ENCODE measurements at regions not wholly inside any gene's neighbourhood (a gene's known extent, or its start where the extent isn't known, plus 50 kb on each side); places are given as distances from the start of the nearest gene placed in this dataset.

- no peak for DNase-seq
- in situ Hi-C loops (cut with HindIII; ENCODE audit: low pct_ligation_motif_present, low pct_unique_long_range_greater_than_20kb, low sequenced_read_pairs): no loop called here
These were observed 64.6 kb upstream of the SESN3 start for GRCh38 chr11:95295382-95296149.

- in situ Hi-C loops (cut with HindIII; ENCODE audit: low pct_ligation_motif_present, low pct_unique_long_range_greater_than_20kb, low sequenced_read_pairs): no loop called here
- no peak for DNase-seq
These were observed 63.7 kb upstream of the SESN3 start for GRCh38 chr11:95294701-95295100.

- in situ Hi-C loops (cut with HindIII; ENCODE audit: low pct_ligation_motif_present, low pct_unique_long_range_greater_than_20kb, low sequenced_read_pairs): no loop called here
- no peak for DNase-seq
These were observed 62.1 kb upstream of the SESN3 start for GRCh38 chr11:95293116-95293515.

DNA sequence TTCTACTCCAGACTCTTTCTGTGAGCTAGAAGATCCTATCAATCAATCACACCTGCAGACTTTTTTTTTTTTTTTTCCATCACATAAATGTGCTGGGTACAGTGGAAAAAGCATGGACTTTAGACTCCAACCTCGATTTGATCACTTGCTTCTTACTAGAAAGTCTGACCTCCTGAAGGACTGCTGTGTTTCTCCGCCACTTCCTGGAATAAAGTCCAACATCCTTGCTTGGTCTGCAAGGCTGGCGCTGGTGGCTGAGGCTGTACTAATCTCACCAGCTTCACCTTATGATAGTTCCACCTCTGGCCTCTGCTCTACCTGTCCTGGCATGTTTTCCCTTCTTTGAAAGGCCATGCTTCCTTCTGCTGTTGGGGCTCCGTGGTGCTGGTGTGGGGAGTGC lies 60.9 kb upstream of the SESN3 start:
- no peak for DNase-seq
- in situ Hi-C loops (cut with HindIII; ENCODE audit: low pct_ligation_motif_present, low pct_unique_long_range_greater_than_20kb, low sequenced_read_pairs): no loop called here

DNA sequence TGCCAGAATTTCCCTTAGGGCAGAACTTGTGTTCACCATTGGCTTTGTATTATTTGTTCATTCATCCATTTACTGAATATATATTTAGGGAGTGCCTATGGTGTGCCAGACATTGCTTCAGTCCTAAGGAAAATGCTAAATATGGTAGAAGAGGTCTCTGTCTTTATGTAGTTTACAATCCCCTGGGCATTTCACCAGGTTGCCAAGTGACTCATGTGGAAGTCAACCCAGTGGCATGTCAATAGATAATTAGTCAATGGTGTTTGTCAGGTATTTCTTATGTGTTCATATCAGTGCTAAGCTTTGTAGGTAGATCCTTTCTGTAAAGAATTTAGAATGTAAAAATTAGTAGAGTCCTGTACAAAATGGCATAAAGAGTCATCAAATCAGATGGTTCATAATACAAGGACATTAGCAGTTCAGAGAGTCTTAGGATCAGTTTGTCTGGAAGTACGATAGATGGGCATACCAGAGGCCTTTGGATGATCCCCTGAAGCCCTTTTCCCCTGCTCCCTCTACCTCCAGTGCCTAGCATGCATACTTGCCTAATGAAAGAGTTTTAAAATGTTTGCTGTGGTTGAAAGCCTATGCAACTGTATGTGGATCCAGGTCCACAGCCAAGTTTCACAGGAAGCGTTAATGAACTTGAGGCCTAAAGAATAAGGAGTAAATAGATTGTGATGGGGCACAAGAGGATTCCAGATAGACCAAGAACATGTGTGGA lies 58.5 kb upstream of the SESN3 start:
- no peak for DNase-seq
- in situ Hi-C loops (cut with HindIII; ENCODE audit: low pct_ligation_motif_present, low pct_unique_long_range_greater_than_20kb, low sequenced_read_pairs): no loop called here

DNA sequence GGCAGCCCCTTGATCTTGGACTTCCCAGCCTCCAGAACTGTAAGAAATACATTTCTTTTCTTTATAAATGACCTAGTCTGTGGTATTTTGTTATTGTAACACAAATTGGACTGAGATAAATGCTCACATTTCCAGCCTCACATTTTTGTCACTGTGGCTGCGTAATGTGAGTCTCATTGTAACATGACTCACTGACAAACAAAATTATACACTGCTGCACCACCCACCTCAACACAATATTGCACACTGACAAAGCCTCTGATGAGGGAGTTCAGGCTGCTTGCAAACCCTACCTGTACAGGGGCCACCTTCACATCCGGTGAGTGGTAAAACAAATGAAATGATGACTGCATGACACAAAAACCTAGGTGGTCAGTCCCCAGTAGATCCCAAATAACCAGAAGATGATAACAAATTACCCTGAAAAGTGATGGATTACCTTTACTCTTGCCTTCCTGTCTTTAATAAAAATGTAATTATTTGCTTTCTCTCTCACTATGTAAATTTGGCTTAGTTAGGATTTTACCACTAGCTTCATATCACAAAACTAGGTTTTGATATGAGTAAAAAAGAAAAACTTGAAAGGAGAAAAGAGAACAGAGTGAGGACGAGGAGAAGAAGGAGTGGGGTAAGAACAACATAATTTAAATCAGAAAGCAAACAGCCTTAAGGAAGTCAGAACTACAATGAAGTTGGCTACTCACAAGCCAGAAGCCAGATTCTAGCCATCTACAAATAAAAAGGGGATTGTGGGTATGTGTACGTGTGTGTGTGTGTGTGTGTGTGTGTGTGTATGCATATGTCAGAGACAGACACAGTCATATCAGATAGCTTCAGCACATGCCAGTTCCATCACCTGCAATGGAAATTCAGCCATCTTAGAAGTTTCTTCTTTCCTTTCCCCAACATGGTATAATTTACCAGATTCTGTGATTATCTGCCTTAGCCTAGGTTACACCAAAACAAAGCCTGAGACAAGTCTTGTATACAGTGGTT lies 53.4 kb upstream of the SESN3 start:
- in situ Hi-C loops (cut with HindIII; ENCODE audit: low pct_ligation_motif_present, low pct_unique_long_range_greater_than_20kb, low sequenced_read_pairs): no loop called here
- no peak for DNase-seq

DNA sequence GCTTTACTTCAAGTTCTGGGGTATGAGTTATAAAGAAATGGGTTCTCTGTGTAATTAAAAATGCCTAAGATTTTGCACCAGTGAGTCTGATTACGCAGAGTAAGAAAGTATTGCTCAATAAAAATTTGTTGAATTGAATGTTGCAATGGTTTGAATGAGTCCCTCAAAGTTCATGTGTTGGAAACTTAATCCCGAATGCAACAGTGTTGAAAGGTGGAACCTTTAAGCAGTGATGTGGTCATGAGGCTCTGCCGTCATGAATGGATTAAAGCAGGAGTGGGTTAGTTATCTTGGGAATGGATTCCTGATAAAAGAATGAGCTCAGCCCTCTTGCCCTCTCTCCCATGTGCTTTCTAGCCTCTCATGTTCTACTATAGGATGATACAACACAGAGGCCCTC lies 52.6 kb upstream of the SESN3 start:
- in situ Hi-C loops (cut with HindIII; ENCODE audit: low pct_ligation_motif_present, low pct_unique_long_range_greater_than_20kb, low sequenced_read_pairs): no loop called here
- no peak for DNase-seq

DNA sequence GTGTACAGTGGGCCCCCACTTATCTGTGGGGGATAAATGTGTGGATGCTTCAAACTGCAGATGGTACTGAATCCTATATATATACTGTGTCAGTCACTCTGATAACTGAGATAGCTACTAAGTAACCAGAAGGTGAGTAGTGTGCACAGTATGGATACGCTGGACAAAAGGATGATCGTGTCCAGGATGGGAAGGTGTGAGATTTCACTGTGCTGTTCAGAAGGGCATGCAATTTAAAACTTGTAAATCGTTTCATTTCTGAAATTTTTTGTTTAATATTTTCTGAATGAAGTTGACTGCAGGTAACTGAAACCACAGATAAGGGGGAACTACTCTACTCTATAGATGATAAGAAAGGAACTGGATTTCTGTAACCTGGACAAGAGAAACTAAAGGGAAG lies 52.1 kb upstream of the SESN3 start:
- in situ Hi-C loops (cut with HindIII; ENCODE audit: low pct_ligation_motif_present, low pct_unique_long_range_greater_than_20kb, low sequenced_read_pairs): no loop called here
- DNase-seq: no peak

- in situ Hi-C loops (cut with HindIII; ENCODE audit: low pct_ligation_motif_present, low pct_unique_long_range_greater_than_20kb, low sequenced_read_pairs): no loop called here
- no peak for DNase-seq
These were observed 51.3 kb upstream of the SESN3 start for GRCh38 chr11:95282291-95282751.

Measured in ACHN (cell line).